WTC11 (cell line): ENCODE measurements at regions not wholly inside any gene's neighbourhood (a gene's known extent, or its start where the extent isn't known, plus 50 kb on each side); places are given as distances from the start of the nearest gene placed in this dataset.

Source experiments
- ATAC-seq: fragments of 200-7000 bp; cut with Tn5 transposase; 2 replicates; pipeline ENCODE4 v1.10.0; 2021; ENCODE audit warnings: mild to moderate bottlenecking, moderate library complexity
- CTCF ChIA-PET: fragments of 300-600 bp; sonication (Branson Sonifier 250); formaldehyde crosslinking; loops from one replicate; lab custom pipeline; 2021; ENCODE audit warnings: antibody characterized with exemption; lab: Charles Lee
- POLR2A ChIA-PET: fragments of 350-600 bp; sonication (Branson Sonifier 250); formaldehyde crosslinking; loops from one replicate; lab custom pipeline; 2021; ENCODE audit warnings: antibody characterized with exemption; lab: Charles Lee
- DNase-seq: peaks from one replicate; pipeline ENCODE4 v3.0.0; 2021; ENCODE audit warnings: low spot score
- H3K27ac Mint-ChIP-seq: 2 replicates; pipeline ENCODE4 v1.8.0; 2021; ENCODE audit warnings: mixed read lengths
- H3K27me3 Mint-ChIP-seq: 2 replicates; pipeline ENCODE4 v1.8.0; 2021; ENCODE audit warnings: low read depth, mild to moderate bottlenecking, moderate library complexity, mixed read lengths
- H3K36me3 Mint-ChIP-seq: 2 replicates; pipeline ENCODE4 v1.8.0; 2021; ENCODE audit warnings: mixed read lengths
- H3K4me1 Mint-ChIP-seq: 2 replicates; pipeline ENCODE4 v1.8.0; 2022; ENCODE audit warnings: mixed read lengths
- H3K4me3 Mint-ChIP-seq: 2 replicates; pipeline ENCODE4 v1.8.0; 2021; ENCODE audit warnings: mild to moderate bottlenecking, moderate library complexity, mixed read lengths
- H3K9me3 Mint-ChIP-seq: 2 replicates; pipeline ENCODE4 v1.8.0; 2021; ENCODE audit warnings: mixed read lengths
- AFF4 ChIP-seq: sonication (generic); formaldehyde crosslinking; IDR thresholded peaks from 2 replicates; pipeline ENCODE4 v1.8.1; 2023; ENCODE audit warnings: mild to moderate bottlenecking, missing genetic modification reagents, borderline replicate concordance
- ATF2 ChIP-seq: sonication (generic); formaldehyde crosslinking; IDR thresholded peaks from 2 replicates; pipeline ENCODE4 v1.8.1; 2022; ENCODE audit warnings: low read depth, missing genetic modification reagents, borderline replicate concordance
- ATF3 ChIP-seq: sonication (generic); formaldehyde crosslinking; conservative IDR thresholded peaks from 2 replicates; pipeline ENCODE4 v1.8.1; 2022; ENCODE audit warnings: mild to moderate bottlenecking, missing genetic modification reagents
- E2F4 ChIP-seq: sonication (generic); formaldehyde crosslinking; IDR thresholded peaks from 2 replicates; pipeline ENCODE4 v1.8.1; 2022; ENCODE audit warnings: low read depth, mild to moderate bottlenecking, moderate library complexity, missing genetic modification reagents, borderline replicate concordance
- ERG ChIP-seq: fragments of 250-450 bp; sonication (Bioruptor Pico); IDR thresholded peaks from 2 replicates; pipeline ENCODE4 v1.8.0; 2021; ENCODE audit warnings: mild to moderate bottlenecking
- GABPB1 ChIP-seq: sonication (generic); formaldehyde crosslinking; IDR thresholded peaks from 2 replicates; pipeline ENCODE4 v1.8.1; 2023; ENCODE audit warnings: mild to moderate bottlenecking, missing genetic modification reagents
- GRHL2 ChIP-seq: fragments of 250-450 bp; sonication (Bioruptor Pico); IDR thresholded peaks from 2 replicates; pipeline ENCODE4 v1.8.0; 2022; ENCODE audit warnings: mild to moderate bottlenecking, moderate library complexity; ENCODE audit not compliant: insufficient replicate concordance, severe bottlenecking
- NR1H2 ChIP-seq: sonication (generic); formaldehyde crosslinking; IDR thresholded peaks from 2 replicates; pipeline ENCODE4 v1.9.0; 2021; ENCODE audit warnings: mild to moderate bottlenecking, moderate library complexity, missing genetic modification reagents
- SMAD4 ChIP-seq: sonication (generic); formaldehyde crosslinking; IDR thresholded peaks from 2 replicates; pipeline ENCODE4 v1.8.0; 2022; ENCODE audit warnings: mild to moderate bottlenecking, missing genetic modification reagents
- SOX15 ChIP-seq: fragments of 250-450 bp; sonication (Bioruptor Pico); IDR thresholded peaks from 2 replicates; pipeline ENCODE4 v1.9.0; 2021; ENCODE audit warnings: mild to moderate bottlenecking
- SP1 ChIP-seq: sonication (generic); formaldehyde crosslinking; conservative IDR thresholded peaks from 2 replicates; pipeline ENCODE4 v1.8.1; 2022; ENCODE audit warnings: missing genetic modification reagents
- USF1 ChIP-seq: sonication (generic); formaldehyde crosslinking; IDR thresholded peaks from 2 replicates; pipeline ENCODE4 v1.8.0; 2022; ENCODE audit warnings: mild to moderate bottlenecking, missing genetic modification reagents
- ZNF121 ChIP-seq: sonication (generic); formaldehyde crosslinking; IDR thresholded peaks from 2 replicates; pipeline ENCODE4 v1.8.0; 2023; ENCODE audit warnings: missing genetic modification reagents
- ZNF512 ChIP-seq: sonication (generic); formaldehyde crosslinking; IDR thresholded peaks from 2 replicates; pipeline ENCODE4 v1.8.1; 2022; ENCODE audit warnings: missing genetic modification reagents, borderline replicate concordance
- ZNF532 ChIP-seq: fragments of 250-450 bp; sonication (Bioruptor Pico); IDR thresholded peaks from 2 replicates; pipeline ENCODE4 v1.9.0; 2021; ENCODE audit warnings: mild to moderate bottlenecking, borderline replicate concordance
- ZNF671 ChIP-seq: fragments of 250-450 bp; sonication (Bioruptor Pico); IDR thresholded peaks from 2 replicates; pipeline ENCODE4 v1.8.0; 2021; ENCODE audit warnings: mild to moderate bottlenecking
- ZSCAN18 ChIP-seq: fragments of 250-450 bp; sonication (Bioruptor Pico); IDR thresholded peaks from 2 replicates; pipeline ENCODE4 v2.1.2; 2022; ENCODE audit warnings: mild to moderate bottlenecking, moderate library complexity

GRCh38 chr16:54431997-54432896 is 145.7 kb upstream of the IRX3 start:
- ATAC-seq = no peak
- Mint-ChIP-seq H3K27me3 (peaks cover 32% of the 10 kb centered on the region), H3K9me3 (peaks cover 20% of the 10 kb centered on the region), H3K36me3 (peaks cover 3% of the 10 kb centered on the region; the same call in 1 of the 2 replicates), H3K27ac (no peak overlapping the region), H3K4me1 (peaks cover 13% of the 10 kb centered on the region), H3K4me3 (no peak overlapping the region)
- ChIA-PET POLR2A (no interaction called here), CTCF (no interaction called here)
- TF ChIP-seq GABPB1 (no peak), AFF4 (CRISPR knock-in tag) (no peak), ATF3 (no peak), E2F4 (CRISPR knock-in tag) (no peak), ZNF121 (CRISPR knock-in tag) (no peak), ZNF512 (CRISPR knock-in tag) (no peak), ZSCAN18 (CRISPR knock-in tag) (no peak), ATF2 (CRISPR knock-in tag) (no peak), USF1 (CRISPR knock-in tag) (no peak), ZNF532 (CRISPR knock-in tag) (no peak), GRHL2 (CRISPR knock-in tag) (no peak), ERG (CRISPR knock-in tag) (no peak), SMAD4 (CRISPR knock-in tag) (no peak), SP1 (CRISPR knock-in tag) (no peak), SOX15 (CRISPR knock-in tag) (no peak), NR1H2 (CRISPR knock-in tag) (no peak), ZNF671 (CRISPR knock-in tag) (no peak)
- no peak for DNase-seq
